SJSA1 (cell line): ENCODE measurements at regions not wholly inside any gene's neighbourhood (a gene's known extent, or its start where the extent isn't known, plus 50 kb on each side); places are given as distances from the start of the nearest gene placed in this dataset.
"Not testable (repeated sequence)": the region's sequence is repeated elsewhere in the genome, so short reads cannot be mapped to it uniquely, and the experiment has no call there.

Experiments used
- DNase-seq, 2 experiments: peaks; one replicate each; pipeline ENCODE4 v3.0.0-alpha.2; 2015 to 2020; ENCODE audit warnings: low spot score in 2 of 2, low read depth in 1 of 2
- H3K27ac ChIP-seq: fragments of 250-450 bp; sonication (Bioruptor Pico); 2 replicates; pipeline ENCODE4 v1.5.1; 2020; ENCODE audit warnings: mild to moderate bottlenecking, moderate library complexity
- H3K27me3 ChIP-seq: fragments of 250-450 bp; sonication (Bioruptor Pico); replicated peaks from 2 replicates; pipeline ENCODE4 v1.5.1; 2020; ENCODE audit warnings: mild to moderate bottlenecking, moderate library complexity
- H3K36me3 ChIP-seq: fragments of 250-450 bp; sonication (Bioruptor Pico); 2 replicates; pipeline ENCODE4 v1.5.1; 2020; ENCODE audit warnings: mild to moderate bottlenecking
- H3K4me1 ChIP-seq: fragments of 250-450 bp; sonication (Bioruptor Pico); replicated peaks from 2 replicates; pipeline ENCODE4 v1.6.1; 2021; ENCODE audit warnings: mild to moderate bottlenecking
- H3K4me3 ChIP-seq: fragments of 250-450 bp; sonication (Bioruptor Pico); 2 replicates; pipeline ENCODE4 v1.5.1; 2020; ENCODE audit warnings: mild to moderate bottlenecking
- H3K9me3 ChIP-seq: fragments of 250-450 bp; sonication (Bioruptor Pico); replicated peaks from 2 replicates; pipeline ENCODE4 v1.5.1; 2020; ENCODE audit warnings: mild to moderate bottlenecking

DNA sequence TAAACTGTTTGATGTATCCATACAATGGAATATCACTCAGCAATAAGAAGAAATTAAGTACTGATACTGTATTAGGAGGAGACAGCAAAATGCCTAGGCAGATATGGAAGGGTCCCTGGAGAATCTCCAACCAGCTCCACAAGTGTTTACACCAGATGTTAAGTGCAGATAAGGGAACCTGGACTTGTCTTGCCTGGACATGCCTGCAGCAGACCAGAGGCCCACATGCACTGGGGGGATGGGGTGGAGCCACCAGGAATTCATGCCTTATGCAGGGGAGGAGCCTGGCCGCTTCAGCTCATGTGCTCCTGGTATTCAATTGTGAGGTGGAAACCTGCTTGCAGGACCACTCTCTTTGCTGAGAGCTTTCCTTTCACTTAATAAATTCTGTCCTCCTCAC is 287.6 kb downstream of the LIPI start:
- H3K4me1 ChIP-seq, H3K27me3 ChIP-seq, H3K27ac ChIP-seq, H3K4me3 ChIP-seq, H3K36me3 ChIP-seq, H3K9me3 ChIP-seq, DNase-seq: not testable (repeated sequence)

DNA sequence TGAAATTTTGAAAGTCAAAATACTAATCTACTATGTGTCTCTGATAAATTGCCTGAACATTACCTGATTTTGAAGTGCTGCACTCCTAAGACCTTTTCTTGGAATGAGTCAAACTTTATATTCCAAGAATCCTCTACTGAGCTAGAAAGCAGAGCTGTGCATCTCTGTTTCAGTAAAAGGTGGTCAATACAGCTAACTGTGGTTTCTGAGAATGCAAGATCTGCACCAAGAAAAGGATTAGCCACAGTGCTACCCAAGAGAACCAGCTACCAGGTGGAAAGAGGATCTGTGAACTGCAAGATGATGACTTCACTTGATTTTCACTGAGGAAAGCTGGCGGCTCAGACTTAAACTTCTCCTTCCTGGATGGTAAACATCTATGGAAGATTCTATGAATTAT is 289.3 kb downstream of the LIPI start:
- H3K27me3 ChIP-seq, H3K27ac ChIP-seq, H3K9me3 ChIP-seq, H3K4me3 ChIP-seq, H3K4me1 ChIP-seq, H3K36me3 ChIP-seq, DNase-seq: not testable (repeated sequence)

DNA sequence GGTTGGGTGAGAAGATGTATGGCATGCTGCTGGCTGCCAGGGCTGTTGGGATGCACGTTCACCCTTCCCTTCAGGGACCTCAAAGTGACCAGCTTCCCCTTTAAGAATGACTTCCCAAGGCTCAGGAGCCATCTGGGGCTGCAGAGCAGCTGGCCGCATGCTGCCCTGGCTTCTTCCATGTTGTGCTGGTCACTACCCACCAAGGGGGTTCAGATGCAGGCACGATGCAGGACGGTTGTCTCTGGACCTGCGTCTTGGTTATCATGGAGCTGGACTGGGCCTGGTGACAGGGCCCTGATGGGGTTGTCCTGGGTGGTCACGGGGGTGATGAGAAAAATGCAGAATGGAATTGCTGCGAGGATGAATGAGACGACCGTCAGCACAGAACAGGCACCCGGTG is 297.8 kb downstream of the POTED start:
- not testable (repeated sequence) for H3K36me3 ChIP-seq, H3K4me1 ChIP-seq, H3K27me3 ChIP-seq, H3K9me3 ChIP-seq, H3K4me3 ChIP-seq, H3K27ac ChIP-seq, DNase-seq

DNA sequence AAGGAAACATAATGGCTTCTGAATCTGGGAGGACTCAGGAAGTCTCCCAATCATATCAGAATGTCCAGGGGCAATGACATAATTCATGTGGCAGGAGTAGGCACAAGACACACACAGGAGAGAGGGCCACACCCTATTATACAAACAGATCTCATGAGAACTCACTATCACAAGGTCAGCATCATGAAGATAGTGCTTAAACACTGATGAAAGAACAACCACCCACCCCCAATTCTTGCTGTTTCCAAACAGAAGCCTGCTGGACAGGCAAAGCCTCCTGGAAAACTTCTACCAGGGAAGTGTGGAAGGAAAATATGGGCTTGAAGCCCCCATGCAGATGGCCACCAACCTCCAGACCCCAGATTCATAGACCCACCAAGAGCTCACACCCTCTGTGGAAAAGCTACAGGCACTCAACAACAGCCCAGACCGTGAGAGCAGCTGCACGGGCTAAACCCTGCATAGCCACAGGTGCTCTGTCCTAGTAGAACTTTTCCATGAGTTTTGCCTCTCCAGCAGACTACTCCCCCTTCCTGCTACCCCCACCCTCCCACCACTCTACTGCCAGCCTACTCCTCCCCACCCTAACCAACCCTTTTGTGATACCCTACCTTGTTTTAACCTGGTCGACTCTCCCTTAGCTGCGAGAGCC is 287.1 kb downstream of the POTED start:
- H3K36me3 ChIP-seq, H3K9me3 ChIP-seq, H3K27me3 ChIP-seq, H3K4me1 ChIP-seq, H3K4me3 ChIP-seq, DNase-seq, H3K27ac ChIP-seq: not testable (repeated sequence)

DNA sequence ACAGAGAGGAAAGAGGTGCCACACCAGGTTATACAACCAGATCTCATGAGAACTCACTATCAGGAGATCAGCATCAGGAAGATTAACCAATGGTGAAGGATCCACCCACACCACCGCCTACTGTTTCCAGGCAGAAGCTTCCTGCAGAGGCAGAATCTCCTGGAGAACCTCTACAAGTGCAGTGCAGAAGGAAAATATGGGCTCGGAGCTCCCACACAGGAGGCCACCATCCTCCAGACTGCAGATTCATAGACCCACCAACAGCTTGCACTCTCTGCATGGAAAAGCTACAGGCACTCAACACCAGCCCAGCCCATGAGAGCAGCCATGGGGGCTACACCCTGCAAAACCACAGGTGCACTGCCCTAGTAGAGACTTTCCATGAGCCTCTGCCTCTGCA is 284.0 kb downstream of the POTED start:
- not testable (repeated sequence) for H3K9me3 ChIP-seq, H3K36me3 ChIP-seq, H3K27me3 ChIP-seq, DNase-seq, H3K4me1 ChIP-seq, H3K27ac ChIP-seq, H3K4me3 ChIP-seq

DNA sequence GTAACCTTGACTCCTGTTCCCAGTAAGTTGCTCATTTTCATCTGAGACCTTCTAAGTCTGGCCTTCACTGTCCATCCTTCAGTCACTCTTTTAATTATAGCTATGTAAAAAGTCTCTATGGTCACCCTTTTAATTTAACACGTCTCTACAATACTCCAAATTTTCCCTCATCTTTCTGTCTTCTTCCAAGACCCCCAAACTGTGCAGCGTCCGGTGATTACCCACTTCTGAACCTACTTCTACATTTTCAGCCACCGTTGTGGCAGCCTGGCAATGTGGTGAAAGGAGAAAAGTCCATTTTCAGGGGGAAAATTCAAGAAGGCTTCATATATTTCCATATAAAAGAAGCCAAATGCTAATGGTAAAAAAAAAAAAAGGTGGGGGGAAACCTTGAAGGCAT is 283.4 kb downstream of the POTED start:
- not testable (repeated sequence) for DNase-seq, H3K4me1 ChIP-seq, H3K9me3 ChIP-seq, H3K27ac ChIP-seq, H3K27me3 ChIP-seq, H3K36me3 ChIP-seq, H3K4me3 ChIP-seq

DNA sequence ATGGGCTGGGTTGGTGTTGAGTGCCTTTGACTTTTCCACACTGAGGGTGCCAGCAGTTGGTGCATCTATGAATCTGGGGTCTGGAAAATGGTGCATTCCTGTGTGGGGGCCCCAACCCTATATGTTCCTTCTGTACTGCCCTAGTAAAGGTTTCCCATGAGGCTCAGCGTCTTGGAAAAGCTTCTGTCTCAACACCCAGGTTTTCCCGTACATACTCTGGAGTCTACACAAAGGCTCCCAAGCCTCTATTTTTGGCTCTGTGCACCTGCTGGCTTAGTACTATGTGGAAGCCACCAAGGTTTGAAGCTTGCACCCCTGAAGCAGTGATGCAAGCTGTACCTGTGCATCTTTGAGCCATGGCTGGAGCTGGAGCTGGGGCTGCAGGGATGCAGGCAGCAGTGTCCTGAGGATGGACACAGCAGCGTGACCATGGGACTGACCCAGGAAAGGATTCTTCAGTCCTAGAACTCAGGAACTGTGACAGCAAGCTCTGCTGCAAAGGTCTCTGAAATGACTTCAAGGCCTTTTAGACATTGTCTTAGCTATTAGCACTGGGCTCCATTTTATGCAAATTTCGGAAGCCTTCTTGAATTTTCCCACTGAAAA is 282.7 kb downstream of the POTED start:
- H3K27me3 ChIP-seq, H3K27ac ChIP-seq, DNase-seq, H3K9me3 ChIP-seq, H3K4me3 ChIP-seq, H3K4me1 ChIP-seq, H3K36me3 ChIP-seq: not testable (repeated sequence)

DNA sequence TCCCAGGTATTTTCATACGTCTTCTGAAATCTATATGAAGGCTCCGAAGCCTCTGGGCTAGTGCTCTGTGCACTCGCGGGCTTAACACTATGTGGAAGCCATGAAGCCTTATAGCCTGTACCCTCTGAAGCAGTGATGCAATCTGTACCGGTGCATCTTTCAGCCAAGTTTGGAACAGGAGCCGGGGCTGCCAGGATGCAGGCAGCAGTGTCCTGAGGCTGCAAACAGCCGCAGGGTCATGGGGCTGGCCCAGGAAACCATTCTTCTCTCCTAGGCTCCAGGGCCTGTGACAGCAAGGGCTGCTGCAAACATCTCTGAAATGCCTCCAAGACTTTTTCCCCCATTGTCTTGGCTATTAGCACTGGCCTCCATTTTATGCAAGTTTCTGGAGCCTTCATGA is 279.6 kb downstream of the POTED start:
- not testable (repeated sequence) for H3K4me1 ChIP-seq, H3K27me3 ChIP-seq, H3K4me3 ChIP-seq, H3K36me3 ChIP-seq, H3K9me3 ChIP-seq, H3K27ac ChIP-seq, DNase-seq

DNA sequence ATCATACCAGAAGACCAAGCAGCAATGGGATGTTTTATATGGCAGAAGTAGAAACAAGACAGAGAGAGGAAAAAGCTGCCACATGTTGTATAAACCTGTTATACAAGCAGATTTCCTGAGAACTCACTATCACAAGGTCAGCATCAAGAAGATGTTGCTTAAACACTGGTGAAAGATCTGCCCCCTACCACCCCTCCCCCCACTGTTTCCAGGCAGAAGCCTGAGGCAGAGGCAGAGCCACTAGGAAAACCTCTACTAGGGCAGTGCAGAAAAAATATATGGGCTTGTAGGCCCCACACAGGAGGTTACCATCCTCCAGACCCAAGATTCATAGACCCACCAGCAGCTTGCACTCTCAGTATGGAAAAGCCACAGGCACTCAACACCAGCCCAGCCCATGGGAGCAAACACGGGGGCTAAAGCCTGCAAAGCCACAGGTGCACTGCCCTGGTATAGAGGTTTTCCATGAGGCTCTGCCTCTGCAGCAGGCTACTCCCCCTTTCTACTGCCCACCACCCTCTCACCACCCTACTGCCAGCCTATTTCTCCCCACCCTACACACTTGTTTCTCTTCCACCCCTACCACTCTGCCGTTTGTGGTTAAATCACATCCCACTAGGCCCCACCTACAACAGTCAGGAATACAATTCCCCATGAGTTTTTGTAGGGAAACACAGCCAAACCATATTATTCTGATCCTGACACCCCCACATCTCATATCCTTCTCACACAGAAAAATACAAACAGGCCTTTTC is 274.2 kb downstream of the POTED start:
- not testable (repeated sequence) for H3K27ac ChIP-seq, H3K9me3 ChIP-seq, H3K4me3 ChIP-seq, DNase-seq, H3K27me3 ChIP-seq, H3K36me3 ChIP-seq, H3K4me1 ChIP-seq

DNA sequence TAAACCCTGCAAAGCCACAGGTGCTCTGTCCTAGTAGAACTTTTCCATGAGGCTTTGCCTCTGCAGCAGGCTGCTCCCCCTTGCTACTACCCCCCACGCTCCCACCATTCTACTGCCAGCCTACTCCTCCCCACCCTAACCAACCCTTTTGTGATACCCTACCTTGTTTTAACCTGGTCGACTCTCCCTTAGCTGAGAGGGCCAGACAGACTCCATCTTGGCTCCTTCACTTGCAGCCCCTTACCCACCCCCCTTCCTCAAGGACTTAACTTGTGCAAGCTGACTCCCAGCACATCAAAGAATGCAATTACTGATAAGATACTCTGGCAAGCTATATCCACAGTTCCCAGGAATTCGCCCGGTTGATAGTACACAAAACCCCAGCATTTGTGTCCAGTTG is 267.9 kb downstream of the POTED start:
- not testable (repeated sequence) for H3K36me3 ChIP-seq, H3K27ac ChIP-seq, H3K4me1 ChIP-seq, DNase-seq, H3K4me3 ChIP-seq, H3K27me3 ChIP-seq, H3K9me3 ChIP-seq

DNA sequence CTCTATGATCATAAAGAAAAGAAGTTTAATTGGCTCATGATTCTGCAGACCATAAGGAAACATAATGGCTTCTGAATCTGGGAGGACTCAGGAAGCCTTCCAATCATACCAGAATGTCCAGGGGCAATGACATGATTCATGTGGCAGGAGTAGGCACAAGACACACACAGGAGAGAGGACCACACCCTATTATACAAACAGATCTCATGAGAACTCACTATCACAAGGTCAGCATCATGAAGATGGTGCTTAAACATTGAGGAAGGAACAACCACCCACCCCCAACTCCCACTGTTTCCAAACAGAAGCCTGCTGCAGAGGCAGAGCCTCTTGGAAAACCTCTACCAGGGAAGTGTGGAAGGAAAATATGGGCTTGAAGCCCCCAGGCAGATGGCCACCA is 267.4 kb downstream of the POTED start:
- not testable (repeated sequence) for DNase-seq, H3K4me1 ChIP-seq, H3K9me3 ChIP-seq, H3K27me3 ChIP-seq, H3K27ac ChIP-seq, H3K36me3 ChIP-seq, H3K4me3 ChIP-seq

DNA sequence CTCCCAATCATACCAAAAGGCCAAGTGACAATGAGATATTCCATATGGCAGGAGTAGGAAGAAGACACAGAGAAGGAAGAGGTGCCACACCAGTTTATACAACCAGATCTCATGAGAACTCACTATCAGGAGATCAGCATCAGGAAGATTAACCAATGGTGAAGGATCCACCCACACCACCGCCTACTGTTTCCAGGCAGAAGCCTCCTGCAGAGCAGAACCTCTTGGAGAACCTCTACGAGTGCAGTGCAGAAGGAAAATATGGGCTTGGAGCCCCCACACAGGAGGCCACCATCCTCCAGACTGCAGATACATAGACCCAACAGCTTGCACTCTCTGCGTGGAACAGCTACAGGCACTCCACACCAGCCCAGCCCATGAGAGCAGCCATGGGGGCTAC is 264.4 kb downstream of the POTED start:
- not testable (repeated sequence) for DNase-seq, H3K4me3 ChIP-seq, H3K4me1 ChIP-seq, H3K9me3 ChIP-seq, H3K36me3 ChIP-seq, H3K27ac ChIP-seq, H3K27me3 ChIP-seq

DNA sequence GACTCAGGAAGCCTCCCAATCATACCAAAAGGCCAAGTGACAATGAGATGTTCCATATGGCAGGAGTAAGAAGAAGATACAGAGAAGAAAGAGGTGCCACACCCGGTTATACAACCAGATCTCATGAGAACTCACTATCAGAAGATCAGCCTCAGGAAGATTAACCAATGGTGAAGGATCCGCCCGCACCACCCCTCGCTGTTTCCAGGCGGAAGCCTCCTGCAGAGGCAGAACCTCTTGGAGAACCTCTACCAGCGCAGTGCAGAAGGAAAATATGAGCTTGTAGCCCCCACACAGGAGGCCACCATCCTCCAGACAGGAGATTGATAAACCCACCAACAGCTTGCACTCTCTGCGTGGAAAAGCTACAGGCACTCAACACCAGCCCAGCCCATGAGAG is 245.1 kb downstream of the POTED start:
- H3K27ac ChIP-seq, result no peak overlapping the region
- no peak overlapping the region for H3K4me3 ChIP-seq
- H3K36me3 ChIP-seq, result no peaks in the 10 kb centered on the region
- H3K9me3 ChIP-seq, result no peaks in the 10 kb centered on the region
- no peaks in the 10 kb centered on the region for H3K4me1 ChIP-seq
- DNase-seq, result no peak
- no peaks in the 10 kb centered on the region for H3K27me3 ChIP-seq

DNA sequence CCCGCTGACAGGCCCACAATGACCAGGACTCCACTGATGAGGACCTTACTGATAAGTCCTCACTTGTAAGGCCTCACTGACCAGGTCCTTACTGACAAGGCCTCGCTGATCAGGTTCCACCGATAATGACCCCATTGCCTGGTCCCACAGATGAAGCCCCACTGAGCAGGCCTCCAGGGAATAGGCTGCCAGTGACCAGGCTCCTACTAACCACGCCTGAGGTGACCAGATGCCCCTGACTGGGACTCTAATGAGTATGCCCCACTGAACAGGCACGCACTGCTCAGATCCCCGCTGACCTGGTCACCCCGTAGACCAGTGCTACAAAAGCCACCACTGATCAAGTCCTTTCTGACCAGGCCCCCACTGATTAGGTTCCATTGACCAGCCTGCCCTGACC is 241.2 kb downstream of the POTED start:
- not testable (repeated sequence) for H3K27ac ChIP-seq, H3K4me1 ChIP-seq, H3K27me3 ChIP-seq, DNase-seq, H3K9me3 ChIP-seq, H3K4me3 ChIP-seq, H3K36me3 ChIP-seq

DNA sequence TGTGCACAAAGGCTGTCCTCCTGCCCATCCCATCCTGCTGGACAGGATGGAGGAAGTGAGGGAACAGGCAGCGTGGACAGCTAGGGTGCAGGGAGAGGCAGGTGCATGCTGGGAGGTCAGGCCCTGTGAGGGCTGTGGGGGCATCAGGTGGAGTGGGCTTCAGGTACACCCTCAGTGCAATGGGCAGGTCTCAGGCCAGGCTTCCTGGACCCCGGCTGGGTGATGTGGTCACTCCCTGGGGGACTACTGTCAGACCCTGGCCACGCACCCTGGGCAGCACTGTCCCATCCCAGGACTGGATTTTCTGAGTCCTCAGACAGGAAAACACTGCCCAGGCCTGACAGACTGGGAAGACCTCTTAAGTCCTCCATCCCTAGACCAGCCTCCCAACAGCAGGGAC is 239.9 kb downstream of the POTED start:
- H3K4me3 ChIP-seq, H3K27me3 ChIP-seq, H3K27ac ChIP-seq, H3K36me3 ChIP-seq, H3K4me1 ChIP-seq, DNase-seq, H3K9me3 ChIP-seq: not testable (repeated sequence)
